Vagina (tissue), 2 donors: ENCODE measurements at regions not wholly inside any gene's neighbourhood (a gene's known extent, or its start where the extent isn't known, plus 50 kb on each side); places are given as distances from the start of the nearest gene placed in this dataset.

Experiments used
- POLR2A ChIP-seq, 2 donors: fragments of 450-650 bp; IDR thresholded peaks; one replicate each; pipeline ENCODE4 v1.6.1; 2017; ENCODE audit warnings: antibody characterized with exemption in 2 of 2, mild to moderate bottlenecking in 2 of 2, moderate library complexity in 2 of 2
- POLR2AphosphoS5 ChIP-seq, 2 donors: sonication (generic); formaldehyde crosslinking; IDR thresholded peaks; one replicate each; pipeline ENCODE4 v1.9.0; 2017; ENCODE audit warnings: antibody characterized with exemption in 2 of 2, mild to moderate bottlenecking in 2 of 2, low read depth in 1 of 2; ENCODE audit not compliant: insufficient read depth in 1 of 2
- TF ChIP-seq, protein P1 (sequence below), 3 experiments: fragments of 450-650 bp in 2 of 3; fragments of 200-600 bp in 1 of 3; sonication (generic) in 1 of 3; IDR thresholded peaks; one replicate each; pipeline ENCODE4 v1.5.1; 2017 to 2019; ENCODE audit warnings: antibody characterized with exemption in 3 of 3, mild to moderate bottlenecking in 2 of 3, moderate library complexity in 2 of 3

DNA sequence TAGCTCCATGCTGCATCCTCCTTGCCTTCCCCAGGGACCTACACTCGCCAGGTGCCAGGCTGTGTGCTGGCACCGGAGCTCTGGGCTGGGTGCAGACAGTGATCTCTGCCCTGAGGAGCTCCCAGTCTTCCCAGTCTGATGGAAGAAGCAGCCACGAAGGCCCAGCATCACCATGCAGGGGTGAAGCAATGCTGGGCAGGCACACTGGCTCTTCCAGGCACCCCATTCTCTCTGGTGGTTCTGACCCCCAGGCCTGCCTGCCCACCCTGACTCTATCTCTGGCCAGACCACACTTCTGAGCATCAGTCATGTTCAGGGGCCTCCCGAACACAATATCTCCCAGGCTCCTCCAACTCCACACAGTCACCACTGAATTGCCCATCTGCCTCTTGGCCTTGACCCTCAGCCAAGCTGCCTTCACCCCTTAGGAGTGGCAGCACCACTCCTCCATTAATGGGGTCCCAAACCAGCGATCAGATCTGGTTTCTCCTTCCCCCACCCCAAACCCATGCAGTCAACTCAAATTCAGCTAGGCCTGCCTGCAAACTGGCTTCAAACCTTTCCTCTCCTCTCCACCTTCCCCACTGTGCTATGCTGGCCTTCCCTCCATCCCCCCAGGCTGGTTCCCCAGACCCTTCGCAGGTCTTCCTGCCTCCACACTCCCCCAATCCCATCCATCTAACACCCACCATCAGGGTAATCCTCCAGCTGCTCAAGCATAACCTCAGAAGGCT lies 102.7 kb upstream of the MVB12B start:
- TF ChIP-seq, protein P1, sequence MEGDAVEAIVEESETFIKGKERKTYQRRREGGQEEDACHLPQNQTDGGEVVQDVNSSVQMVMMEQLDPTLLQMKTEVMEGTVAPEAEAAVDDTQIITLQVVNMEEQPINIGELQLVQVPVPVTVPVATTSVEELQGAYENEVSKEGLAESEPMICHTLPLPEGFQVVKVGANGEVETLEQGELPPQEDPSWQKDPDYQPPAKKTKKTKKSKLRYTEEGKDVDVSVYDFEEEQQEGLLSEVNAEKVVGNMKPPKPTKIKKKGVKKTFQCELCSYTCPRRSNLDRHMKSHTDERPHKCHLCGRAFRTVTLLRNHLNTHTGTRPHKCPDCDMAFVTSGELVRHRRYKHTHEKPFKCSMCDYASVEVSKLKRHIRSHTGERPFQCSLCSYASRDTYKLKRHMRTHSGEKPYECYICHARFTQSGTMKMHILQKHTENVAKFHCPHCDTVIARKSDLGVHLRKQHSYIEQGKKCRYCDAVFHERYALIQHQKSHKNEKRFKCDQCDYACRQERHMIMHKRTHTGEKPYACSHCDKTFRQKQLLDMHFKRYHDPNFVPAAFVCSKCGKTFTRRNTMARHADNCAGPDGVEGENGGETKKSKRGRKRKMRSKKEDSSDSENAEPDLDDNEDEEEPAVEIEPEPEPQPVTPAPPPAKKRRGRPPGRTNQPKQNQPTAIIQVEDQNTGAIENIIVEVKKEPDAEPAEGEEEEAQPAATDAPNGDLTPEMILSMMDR (IDR thresholded peaks at IDR 0.05): no peak
- no peak for TF ChIP-seq POLR2A (IDR thresholded peaks at IDR 0.05)
- TF ChIP-seq POLR2AphosphoS5 (IDR thresholded peaks at IDR 0.05; ENCODE audit: insufficient read depth in 1 of 2, low read depth in 1 of 2): no peak
